ENCODE measurements at regions not wholly inside any gene's neighbourhood (a gene's known extent, or its start where the extent isn't known, plus 50 kb on each side); places are given as distances from the start of the nearest gene placed in this dataset.

DNA sequence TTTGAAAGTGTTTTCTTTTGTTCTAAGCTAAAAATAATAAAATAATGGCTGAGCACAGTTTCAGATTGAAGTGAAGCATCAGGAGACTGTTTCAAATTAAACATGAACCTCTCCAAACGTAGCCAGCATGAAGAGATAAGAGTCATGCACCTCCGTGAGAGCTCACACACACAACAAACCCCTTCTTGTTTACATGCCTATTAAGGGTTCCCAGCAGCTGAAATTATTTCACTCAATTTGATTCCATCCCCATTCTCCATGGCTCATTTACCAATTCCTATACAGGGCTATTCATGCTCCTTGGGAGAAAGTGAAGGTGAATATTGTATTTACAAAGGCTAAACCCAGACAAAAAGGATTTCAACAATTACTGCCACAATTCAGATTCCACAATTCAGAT, 954.1 kb upstream of the INTU start:
- TF ChIP-seq, protein P1, sequence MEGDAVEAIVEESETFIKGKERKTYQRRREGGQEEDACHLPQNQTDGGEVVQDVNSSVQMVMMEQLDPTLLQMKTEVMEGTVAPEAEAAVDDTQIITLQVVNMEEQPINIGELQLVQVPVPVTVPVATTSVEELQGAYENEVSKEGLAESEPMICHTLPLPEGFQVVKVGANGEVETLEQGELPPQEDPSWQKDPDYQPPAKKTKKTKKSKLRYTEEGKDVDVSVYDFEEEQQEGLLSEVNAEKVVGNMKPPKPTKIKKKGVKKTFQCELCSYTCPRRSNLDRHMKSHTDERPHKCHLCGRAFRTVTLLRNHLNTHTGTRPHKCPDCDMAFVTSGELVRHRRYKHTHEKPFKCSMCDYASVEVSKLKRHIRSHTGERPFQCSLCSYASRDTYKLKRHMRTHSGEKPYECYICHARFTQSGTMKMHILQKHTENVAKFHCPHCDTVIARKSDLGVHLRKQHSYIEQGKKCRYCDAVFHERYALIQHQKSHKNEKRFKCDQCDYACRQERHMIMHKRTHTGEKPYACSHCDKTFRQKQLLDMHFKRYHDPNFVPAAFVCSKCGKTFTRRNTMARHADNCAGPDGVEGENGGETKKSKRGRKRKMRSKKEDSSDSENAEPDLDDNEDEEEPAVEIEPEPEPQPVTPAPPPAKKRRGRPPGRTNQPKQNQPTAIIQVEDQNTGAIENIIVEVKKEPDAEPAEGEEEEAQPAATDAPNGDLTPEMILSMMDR (IDR thresholded peaks at IDR 0.05) = no peak
- TF ChIP-seq POLR2AphosphoS5 (IDR thresholded peaks at IDR 0.05; ENCODE audit: insufficient read depth in 1 of 2, low read depth in 1 of 2) (no peak), POLR2A (IDR thresholded peaks at IDR 0.05) (no peak)
